Endothelial cell of umbilical vein (primary cell): ENCODE measurements at regions not wholly inside any gene's neighbourhood (a gene's known extent, or its start where the extent isn't known, plus 50 kb on each side); places are given as distances from the start of the nearest gene placed in this dataset.

Experiments
- BruUV-seq: library from RNA; stranded (reverse); fragments of 400-500 nt; replicated peaks from 2 replicates; lab custom pipeline; 2021; lab: Mats Ljungman, UMichigan
- CTCF ChIA-PET: fragments of 300-600, 350-600 bp; sonication (Branson Sonifier 250); formaldehyde crosslinking; loops from one replicate; lab custom pipeline; 2021; ENCODE audit warnings: antibody characterized with exemption, inconsistent platforms; lab: Charles Lee
- POLR2A ChIA-PET: fragments of 300-600, 350-600 bp; sonication (Branson Sonifier 250); formaldehyde crosslinking; loops from one replicate; lab custom pipeline; 2021; ENCODE audit warnings: antibody characterized with exemption, inconsistent platforms; lab: Charles Lee
- DNase-seq: peaks from one replicate; pipeline ENCODE4 v3.0.0-alpha.2; 2011; ENCODE audit warnings: low read depth, low spot score
- FAIRE-seq: peaks from 2 replicates; lab custom pipeline; 2011; peaks lifted over from hg19 to GRCh38; lab: Jason Lieb, UNC
- H2AFZ ChIP-seq: 2 replicates; pipeline ENCODE4 v1.6.0; 2012; ENCODE audit warnings: low read depth, low read length, control low read depth, inconsistent platforms
- H3K27ac ChIP-seq: 2 replicates; pipeline ENCODE4 v1.5.1; 2011; ENCODE audit warnings: low read depth, mild to moderate bottlenecking, control low read depth, low read length, moderate library complexity; ENCODE audit not compliant: insufficient read depth
- H3K27me3 ChIP-seq, 2 experiments: 2 replicates each; pipeline versions ENCODE4 v1.6.0 to v1.6.1; 2011; ENCODE audit warnings: low read length in 2 of 2, mixed read lengths in 1 of 2; ENCODE audit not compliant: control insufficient read depth in 2 of 2, insufficient read depth in 2 of 2
- H3K36me3 ChIP-seq, 2 experiments: 2 replicates in 1 of 2; 3 replicates in 1 of 2; pipeline ENCODE4 v1.5.1; 2011; ENCODE audit warnings: low read length in 2 of 2, mild to moderate bottlenecking in 1 of 2, moderate library complexity in 1 of 2; ENCODE audit not compliant: control insufficient read depth in 2 of 2, insufficient read depth in 2 of 2; ENCODE audit errors: extremely low read depth in 1 of 2
- H3K4me1 ChIP-seq: 3 replicates; pipeline ENCODE4 v1.5.1; 2011; ENCODE audit warnings: mild to moderate bottlenecking, low read length; ENCODE audit not compliant: control insufficient read depth, insufficient read depth; ENCODE audit errors: extremely low read depth
- H3K4me2 ChIP-seq: 2 replicates; pipeline ENCODE4 v1.6.1; 2011; ENCODE audit warnings: low read length, control low read depth, mixed read lengths; ENCODE audit not compliant: insufficient read depth
- H3K4me3 ChIP-seq, 3 experiments: fragments of 200-600 bp in 1 of 3; sonication (generic), shearing (Covaris generic) in 1 of 3; replicated peaks in 1 of 3; 2 replicates each; pipeline ENCODE4 v1.5.1; 2011 to 2016; ENCODE audit warnings: control low read depth in 3 of 3, low read length in 3 of 3, mild to moderate bottlenecking in 2 of 3, inconsistent platforms in 1 of 3, low read depth in 1 of 3, moderate library complexity in 1 of 3; ENCODE audit not compliant: insufficient read depth in 1 of 3
- H3K79me2 ChIP-seq: 2 replicates; pipeline ENCODE4 v1.6.0; 2012; ENCODE audit warnings: low read length, inconsistent platforms; ENCODE audit not compliant: control insufficient read depth, insufficient read depth
- H3K9ac ChIP-seq: replicated peaks from 2 replicates; pipeline ENCODE3; 2011; ENCODE audit warnings: low read length, control low read depth; ENCODE audit not compliant: insufficient read depth; ENCODE audit errors: extremely low read depth
- H3K9me1 ChIP-seq: replicated peaks from 3 replicates; pipeline ENCODE4 v1.6.0; 2011; ENCODE audit warnings: mild to moderate bottlenecking, low read length; ENCODE audit not compliant: control insufficient read depth, insufficient read depth; ENCODE audit errors: extremely low read depth
- H3K9me3 ChIP-seq: replicated peaks from 2 replicates; pipeline ENCODE4 v1.5.1; 2012; ENCODE audit warnings: low read length, inconsistent platforms; ENCODE audit not compliant: control insufficient read depth, insufficient read depth
- H4K20me1 ChIP-seq: replicated peaks from 2 replicates; pipeline ENCODE3; 2011; ENCODE audit warnings: mild to moderate bottlenecking, low read length; ENCODE audit not compliant: control insufficient read depth, insufficient read depth; ENCODE audit errors: extremely low read depth
- CTCF ChIP-seq, 2 donors: IDR thresholded peaks; 1 replicate in 1 of 2; 2 replicates in 1 of 2; pipeline ENCODE4 v1.5.1; 2011; ENCODE audit warnings: low read length in 2 of 2, mild to moderate bottlenecking in 2 of 2, moderate library complexity in 2 of 2, control low read depth in 1 of 2, inconsistent platforms in 1 of 2, low read depth in 1 of 2; ENCODE audit not compliant: insufficient read depth in 1 of 2; ENCODE audit errors: extremely low read depth in 1 of 2
- EZH2 ChIP-seq: IDR thresholded peaks from 2 replicates; pipeline ENCODE4 v1.6.1; 2012; ENCODE audit warnings: borderline replicate concordance, low read depth, mild to moderate bottlenecking, moderate library complexity, low read length, inconsistent platforms; ENCODE audit not compliant: severe bottlenecking
- MAX ChIP-seq: IDR thresholded peaks from 2 replicates; pipeline ENCODE4 v1.6.1; 2011; ENCODE audit not compliant: insufficient read depth, insufficient read length
- MYC ChIP-seq: IDR thresholded peaks from one replicate; pipeline ENCODE4 v1.6.1; 2011; ENCODE audit warnings: mild to moderate bottlenecking, low read depth, low read length
- dilution Hi-C: fragments of 300-500 bp; cut with MboI; formaldehyde crosslinking; loops from one replicate; pipeline ENCODE4 v1.15.0; 2019; ENCODE audit warnings: low sequenced_read_pairs; ENCODE audit not compliant: extremely low pct_ligation_motif_present
- intact Hi-C: fragments of 100-400 bp; cut with micrococcal nuclease; formaldehyde crosslinking; loops from one replicate; pipeline ENCODE4 v1.10.0; 2022

GRCh38 chr14:27063959-27064358 lies 466.1 kb upstream of the NOVA1 start:
- no peak for FAIRE-seq
- Histone ChIP-seq H3K4me1 (no peaks in the 10 kb centered on the region), H3K4me2 (no peak overlapping the region), H3K9me3 (no peaks in the 10 kb centered on the region), H4K20me1 (no peaks in the 10 kb centered on the region), H3K79me2 (no peaks in the 10 kb centered on the region), H2AFZ (no peak overlapping the region), H3K4me3 (no peak overlapping the region), H3K27me3 (no peaks in the 10 kb centered on the region), H3K9me1 (no peaks in the 10 kb centered on the region), H3K27ac (no peak overlapping the region), H3K36me3 (no peaks in the 10 kb centered on the region), H3K9ac (no peak overlapping the region)
- no peak for TF ChIP-seq CTCF (IDR thresholded peaks at IDR 0.05; ENCODE audit: extremely low read depth in 1 of 2, insufficient read depth in 1 of 2, low read depth in 1 of 2, low read length in 2 of 2)
- TF ChIP-seq MYC, result no peak
- DNase-seq, result no peak
- CTCF ChIA-PET, result no interaction called here
- dilution Hi-C loops, result no loop called here
- POLR2A ChIA-PET, result no interaction called here
- intact Hi-C loops, result no loop called here
- no TSS peak for BruUV-seq

GRCh38 chr14:27065886-27066285 lies 468.1 kb upstream of the NOVA1 start:
- Histone ChIP-seq H3K9me1 (no peaks in the 10 kb centered on the region), H3K9me3 (no peaks in the 10 kb centered on the region), H3K4me3 (no peak overlapping the region), H3K4me2 (no peak overlapping the region), H3K79me2 (no peaks in the 10 kb centered on the region), H3K27ac (no peak overlapping the region), H3K4me1 (no peaks in the 10 kb centered on the region), H3K9ac (no peak overlapping the region), H3K27me3 (no peaks in the 10 kb centered on the region), H2AFZ (no peak overlapping the region), H4K20me1 (no peaks in the 10 kb centered on the region), H3K36me3 (no peaks in the 10 kb centered on the region)
- DNase-seq (no peak), FAIRE-seq (no peak)
- intact Hi-C loops (no loop called here), dilution Hi-C loops (no loop called here)
- POLR2A ChIA-PET, result no interaction called here
- CTCF ChIA-PET, result no interaction called here
- TF ChIP-seq MAX (no peak), MYC (no peak), EZH2 (no peak)
- BruUV-seq, result no TSS peak
